ENCODE measurements at regions not wholly inside any gene's neighbourhood (a gene's known extent, or its start where the extent isn't known, plus 50 kb on each side); places are given as distances from the start of the nearest gene placed in this dataset.
"Not testable (repeated sequence)": the region's sequence is repeated elsewhere in the genome, so short reads cannot be mapped to it uniquely, and the experiment has no call there.

DNA sequence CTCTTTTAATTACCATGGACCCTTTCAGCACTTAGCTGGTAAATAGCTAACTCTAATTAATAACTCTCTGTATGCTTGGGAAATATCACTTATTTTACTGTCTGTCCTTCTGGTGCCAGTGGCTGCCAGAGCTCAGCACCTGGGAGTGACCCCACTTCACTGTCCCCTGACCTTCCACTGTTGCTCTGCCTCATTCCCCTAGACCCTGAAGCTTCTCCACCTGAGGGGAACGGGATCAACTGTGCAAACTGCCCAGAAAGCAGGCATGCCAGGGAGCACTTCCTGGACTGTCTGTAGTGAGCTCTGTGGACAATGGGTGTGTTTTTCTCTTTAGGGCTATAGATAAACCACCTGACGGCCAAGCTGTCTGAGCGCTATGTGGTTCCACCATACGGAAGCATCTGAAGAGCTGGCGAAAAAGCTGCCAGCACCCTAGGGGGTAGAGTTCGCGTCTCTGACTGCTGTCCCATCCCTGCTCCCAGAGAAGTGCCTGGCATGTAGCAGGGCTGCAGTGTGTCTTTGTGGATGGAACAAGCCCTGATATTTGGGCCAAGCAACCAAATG lies 106.3 kb upstream of the FOXA2 start:
- no peak for DNase-seq (ENCODE audit: low read depth, low spot score)

GRCh38 chr20:22691369-22692118 lies 107.2 kb upstream of the FOXA2 start:
- peak; percentile 90 for DNase-seq (ENCODE audit: low read depth, low spot score)

DNA sequence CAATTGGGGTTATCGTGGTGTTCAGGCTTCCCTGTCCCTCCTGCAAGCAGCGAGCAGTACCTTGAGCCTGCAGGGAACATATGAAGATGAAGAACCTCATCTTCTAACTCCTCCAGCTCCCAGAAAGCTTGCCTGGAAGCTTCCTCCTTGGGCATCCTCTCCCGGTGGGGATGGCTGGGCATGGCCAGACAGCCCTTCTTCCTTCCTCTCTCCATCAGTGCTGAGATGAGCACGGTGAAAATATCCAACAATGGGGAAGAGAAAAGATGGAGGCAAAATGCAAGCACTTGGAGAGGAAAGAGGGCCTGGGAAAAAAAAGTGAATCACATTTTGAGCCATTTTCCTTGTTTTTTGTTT lies 107.7 kb upstream of the FOXA2 start:
- DNase-seq (ENCODE audit: low read depth, low spot score), result no peak

DNA sequence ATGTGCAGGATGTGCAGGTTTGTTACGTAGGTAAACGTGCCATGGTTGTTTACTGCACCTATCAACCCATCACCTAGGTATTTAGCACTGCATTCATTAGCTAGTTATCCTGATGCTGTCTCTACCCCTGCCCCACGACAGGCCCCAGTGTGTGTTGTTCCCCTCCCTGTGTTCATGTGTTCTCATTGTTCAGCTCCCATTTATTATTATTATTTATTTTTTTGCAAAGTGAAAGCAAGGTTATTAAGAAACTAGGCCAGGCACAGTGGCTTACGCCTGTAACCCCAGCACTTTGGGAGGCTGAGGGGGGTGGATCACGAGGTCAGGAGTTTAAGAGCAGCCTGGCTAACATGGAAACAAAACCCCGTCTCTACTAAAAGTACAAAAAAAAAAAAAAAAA lies 108.2 kb upstream of the FOXA2 start:
- DNase-seq (ENCODE audit: low read depth, low spot score), result not testable (repeated sequence)

DNA sequence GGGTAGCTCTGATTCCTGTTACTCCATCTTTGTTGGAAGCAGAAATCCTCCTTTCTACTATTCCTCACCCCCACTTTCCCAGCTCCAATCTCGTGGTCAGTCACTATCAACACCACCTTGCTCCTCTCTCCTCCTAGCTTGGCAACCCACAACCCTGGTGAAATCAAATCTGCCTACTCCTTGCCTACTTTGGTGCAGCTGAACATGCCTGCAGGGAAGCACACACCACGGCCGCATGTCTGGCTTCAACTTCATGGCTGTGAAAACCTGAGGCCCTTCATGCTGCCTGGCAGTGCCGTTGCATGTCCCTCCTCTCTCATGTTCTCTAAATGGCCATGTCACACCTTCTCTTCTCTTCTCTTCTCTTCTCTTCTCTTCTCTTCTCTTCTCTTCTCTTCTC lies 112.4 kb upstream of the FOXA2 start:
- DNase-seq (ENCODE audit: low read depth, low spot score), result no peak

DNA sequence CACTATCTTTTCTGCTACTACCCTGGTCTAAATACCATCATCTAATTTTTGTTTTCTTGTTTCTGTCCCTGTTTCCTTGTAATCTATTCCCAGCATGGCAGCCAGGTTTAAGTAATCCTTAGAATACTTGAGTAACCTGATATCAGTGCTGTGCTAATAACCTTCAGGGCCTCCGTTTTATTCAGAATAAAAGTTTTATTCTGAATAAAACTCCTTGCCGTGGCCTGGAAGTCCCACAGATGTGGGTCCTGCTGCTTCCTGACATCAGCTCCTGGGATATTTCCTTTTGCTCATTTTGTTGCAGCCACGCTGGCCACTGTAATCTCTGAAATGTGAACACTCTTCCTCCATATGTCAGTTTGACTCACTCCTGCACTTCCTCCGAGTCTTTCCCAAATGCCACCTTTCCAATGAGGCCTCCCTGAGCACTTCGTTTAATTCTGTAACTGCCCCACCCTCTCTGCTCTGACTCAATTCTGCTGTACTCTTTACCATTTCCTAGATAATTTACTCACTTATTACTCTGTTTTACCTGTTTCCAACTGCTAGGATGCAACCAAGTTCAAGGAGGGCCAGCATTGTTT lies 114.0 kb upstream of the FOXA2 start:
- no peak for DNase-seq (ENCODE audit: low read depth, low spot score)

DNA sequence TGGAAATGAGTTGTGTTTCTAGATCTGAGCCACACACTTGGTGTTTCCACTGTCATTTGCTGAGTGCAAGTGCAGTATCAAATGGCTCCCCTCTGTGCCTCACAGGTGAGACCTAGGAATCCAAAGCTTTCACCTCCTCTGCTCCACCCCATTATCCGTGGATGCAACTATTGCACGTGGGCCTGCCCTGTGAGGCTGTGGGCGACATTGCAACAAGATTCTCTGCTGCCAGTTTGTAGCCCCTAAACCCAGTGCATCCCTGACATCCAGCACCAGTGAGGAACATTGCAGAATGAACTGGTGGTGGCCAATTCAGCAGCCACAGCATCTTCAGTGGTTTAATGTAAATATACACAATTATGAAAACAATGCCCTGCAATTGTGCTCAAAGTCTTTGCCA lies 115.0 kb upstream of the FOXA2 start:
- no peak for DNase-seq (ENCODE audit: low read depth, low spot score)

DNA sequence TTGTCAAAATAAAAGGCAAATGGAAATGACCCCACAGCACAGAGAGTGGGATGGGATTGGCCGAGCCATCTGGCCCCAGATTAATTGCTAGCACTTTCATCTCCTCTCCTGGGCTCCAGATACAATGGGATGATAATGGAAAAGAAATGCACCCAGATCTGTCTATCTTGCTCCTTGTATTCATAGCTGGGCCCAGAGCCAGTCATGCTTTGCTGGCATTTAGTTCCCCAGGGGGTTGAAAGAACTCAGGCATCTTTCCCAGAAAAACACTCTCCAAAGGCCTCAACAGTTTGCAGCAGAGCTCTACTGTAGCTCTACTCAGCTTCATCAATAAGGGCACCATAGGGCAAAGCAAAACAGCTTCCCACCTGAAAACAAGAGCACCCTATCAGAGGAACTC lies 116.0 kb upstream of the FOXA2 start:
- no peak for DNase-seq (ENCODE audit: low read depth, low spot score)

DNA sequence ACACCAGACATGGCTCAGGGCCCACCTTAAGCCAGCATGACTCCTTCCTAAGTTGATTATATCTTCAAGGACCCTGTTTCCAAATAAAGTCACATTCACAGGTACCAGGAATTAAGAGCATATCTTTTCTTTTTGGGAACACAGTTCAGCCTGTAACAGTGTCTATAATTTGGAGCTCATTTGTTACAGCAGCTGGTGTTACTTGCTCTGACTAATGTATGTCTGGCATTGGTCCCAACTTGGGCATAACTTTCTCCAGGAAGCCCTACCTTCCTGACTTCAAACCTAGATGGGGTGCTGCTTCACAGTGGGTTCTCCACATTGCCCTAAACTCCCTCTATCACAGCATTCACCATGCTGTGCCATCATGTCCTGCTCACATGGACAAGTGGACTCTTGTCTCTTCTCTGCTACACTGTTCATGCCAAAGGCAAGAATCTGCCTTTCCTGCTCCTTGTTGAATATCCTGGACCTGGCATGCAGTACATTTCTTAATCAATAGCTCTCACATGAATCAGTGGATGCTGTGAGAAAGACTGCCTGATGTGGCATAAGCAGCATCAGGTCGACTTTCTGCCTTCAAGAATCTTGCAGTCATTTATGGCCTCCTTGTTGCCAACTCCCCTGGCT lies 117.4 kb upstream of the FOXA2 start:
- no peak for DNase-seq (ENCODE audit: low read depth, low spot score)

DNA sequence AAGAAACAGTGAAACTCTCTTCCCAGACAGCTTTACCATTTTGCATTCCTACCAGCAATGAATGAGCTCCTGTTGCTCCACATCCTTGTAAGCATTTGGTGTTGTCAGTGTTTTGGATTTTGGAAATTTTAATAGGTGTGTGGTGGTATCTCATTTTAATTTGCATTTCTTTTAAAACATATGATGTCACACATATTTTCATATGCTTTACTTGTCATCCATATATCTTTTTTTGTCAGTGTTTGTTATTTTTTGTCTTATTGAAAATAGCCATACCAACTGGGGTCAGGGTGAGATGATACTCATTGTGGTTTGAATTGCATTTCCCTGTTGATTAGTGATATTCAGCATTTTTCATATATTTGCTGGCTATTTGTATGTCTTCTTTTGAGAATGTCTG lies 119.5 kb upstream of the FOXA2 start:
- no peak for DNase-seq (ENCODE audit: low read depth, low spot score)

GRCh38 chr20:22711971-22712755 lies 127.8 kb upstream of the FOXA2 start:
- DNase-seq (ENCODE audit: low read depth, low spot score), result no peak

DNA sequence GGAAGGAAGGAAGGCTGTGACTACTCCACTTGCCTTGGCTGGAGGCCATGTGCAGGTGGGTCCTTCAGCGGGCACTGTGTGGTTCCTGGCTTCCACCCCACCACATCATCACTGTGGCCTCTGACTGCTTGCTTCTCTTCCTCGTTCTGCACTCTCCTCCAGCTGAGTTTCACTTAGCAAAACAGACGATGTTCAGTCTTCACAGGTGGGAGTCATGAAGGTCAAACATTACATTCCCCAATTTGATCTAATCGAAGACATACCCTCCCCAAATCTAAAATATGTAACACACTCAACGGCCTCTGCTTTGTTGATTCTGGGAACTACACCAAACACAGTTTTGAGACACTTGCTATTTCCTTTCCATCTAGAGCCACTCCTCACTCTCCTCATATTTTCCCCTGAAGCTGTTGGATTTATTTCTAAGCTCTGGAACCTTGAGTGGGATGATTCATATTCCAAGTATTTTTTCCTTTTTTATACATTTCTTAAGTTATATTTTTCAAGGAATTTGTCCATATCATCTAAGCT lies 132.5 kb upstream of the FOXA2 start:
- no peak for DNase-seq (ENCODE audit: low read depth, low spot score)

DNA sequence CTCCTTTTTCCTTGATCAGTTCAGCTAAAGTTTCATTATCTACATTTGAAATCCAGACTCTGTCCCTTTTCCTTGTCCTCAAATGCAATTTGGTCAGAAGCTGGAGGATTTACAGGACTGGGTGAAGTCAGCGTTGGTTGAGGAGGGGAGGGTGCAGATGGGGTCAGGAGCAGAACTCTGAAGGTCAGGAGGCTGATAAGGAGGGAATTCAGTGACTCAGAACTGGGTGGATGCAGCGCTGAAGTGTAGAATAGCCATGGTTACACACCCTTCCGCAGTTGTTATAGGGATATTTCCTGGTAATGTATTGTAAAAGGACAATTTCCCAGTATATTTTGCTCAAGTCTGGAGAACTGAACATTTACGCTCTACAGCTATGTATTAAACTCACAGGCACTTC lies 133.1 kb upstream of the FOXA2 start:
- DNase-seq (ENCODE audit: low read depth, low spot score), result peak; percentile 27

DNA sequence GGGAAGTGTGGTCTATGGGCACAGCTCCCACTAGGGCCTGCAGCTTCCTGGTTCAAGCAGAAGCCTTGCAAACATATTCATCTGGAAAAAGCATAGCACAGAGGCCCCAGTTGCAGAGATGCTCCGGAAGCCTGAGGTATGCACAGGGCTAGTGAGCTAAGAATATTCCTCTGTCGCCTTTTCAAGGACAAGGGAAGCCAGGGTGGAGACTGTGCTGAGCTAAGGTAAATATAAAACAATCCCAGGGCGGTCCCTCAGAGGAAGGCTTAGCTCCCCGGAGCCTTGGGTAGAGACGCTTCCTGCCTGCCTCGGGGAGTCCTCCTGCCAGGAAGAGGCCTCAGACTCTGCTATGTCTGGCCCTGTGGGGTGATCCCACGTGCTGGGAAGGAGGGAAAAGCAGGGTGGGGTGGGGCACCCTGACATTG lies 134.8 kb upstream of the FOXA2 start:
- DNase-seq (ENCODE audit: low read depth, low spot score), result no peak

- no peak for DNase-seq (ENCODE audit: low read depth, low spot score)
Measured at GRCh38 chr20:22720206-22720605, 135.8 kb upstream of the FOXA2 start.

DNA sequence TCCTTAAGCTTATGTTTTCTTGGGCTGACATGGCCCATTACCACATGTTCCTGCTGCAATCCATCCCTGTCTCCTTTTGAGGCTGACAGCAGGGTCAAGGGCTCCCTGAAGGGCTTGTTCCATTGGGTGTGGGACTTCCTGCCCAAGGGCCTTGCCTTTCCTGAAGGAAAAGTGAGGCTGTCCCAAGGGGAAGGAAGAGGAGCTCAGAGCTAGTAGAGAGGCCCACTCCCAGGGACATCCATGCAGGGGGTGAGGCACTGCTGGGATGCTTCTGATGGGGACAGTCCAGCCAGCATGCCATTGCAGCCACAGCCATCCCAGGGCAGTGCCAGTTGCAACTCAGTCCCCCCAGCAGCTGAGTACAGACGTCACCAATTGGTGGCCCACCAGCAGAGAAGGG lies 138.4 kb upstream of the FOXA2 start:
- no peak for DNase-seq (ENCODE audit: low read depth, low spot score)

- no peak for DNase-seq (ENCODE audit: low read depth, low spot score)
Measured at GRCh38 chr20:22723659-22724058, 139.3 kb upstream of the FOXA2 start.

DNA sequence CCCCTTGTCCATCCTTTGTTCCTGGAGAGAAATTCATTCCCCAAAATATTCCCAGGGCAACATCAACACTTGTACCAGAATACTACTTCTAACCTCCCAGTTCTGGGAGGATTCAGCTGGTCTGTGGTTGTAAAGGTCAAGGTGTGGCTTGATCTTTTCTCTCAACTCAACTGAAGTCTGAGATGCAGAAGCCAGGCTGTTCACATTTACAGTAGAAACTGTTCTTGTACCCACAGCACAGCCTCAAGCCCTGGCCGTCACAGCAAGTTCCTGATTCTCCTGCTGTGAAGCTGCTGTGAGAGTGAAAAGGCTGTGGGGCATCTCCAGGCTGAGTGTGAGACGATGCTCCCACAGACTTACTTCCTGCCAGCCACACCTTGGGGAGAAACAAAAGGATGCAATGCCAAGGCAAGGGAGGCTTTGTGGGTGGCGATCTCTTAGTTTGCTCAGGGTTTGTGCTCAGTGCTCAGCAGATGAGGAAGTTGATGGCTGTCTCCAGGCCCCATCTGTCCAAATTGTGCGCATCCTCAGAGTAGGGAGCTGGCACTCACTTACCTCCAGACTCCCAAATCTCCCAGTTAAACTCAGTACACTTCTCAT lies 143.9 kb upstream of the FOXA2 start:
- no peak for DNase-seq (ENCODE audit: low read depth, low spot score)

DNA sequence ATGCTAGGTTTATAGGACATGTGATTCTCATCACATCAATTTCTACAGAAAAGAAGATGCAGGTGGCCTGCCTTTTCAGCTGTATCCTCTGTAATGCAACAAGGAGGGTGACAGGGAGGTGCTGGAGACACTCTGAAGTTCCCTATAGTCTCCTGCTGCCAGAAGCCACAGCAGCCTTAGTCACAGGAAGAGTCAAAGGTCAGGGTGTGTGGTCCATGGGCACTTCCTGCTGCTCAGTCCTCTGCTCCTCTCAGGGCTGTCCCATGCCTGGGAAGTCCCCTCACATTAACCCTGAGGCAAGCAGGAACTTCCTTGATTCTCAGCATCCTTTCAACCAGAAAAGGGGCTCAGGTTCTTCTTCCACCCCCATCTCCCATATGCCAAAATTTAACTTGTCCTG lies 144.8 kb upstream of the FOXA2 start:
- DNase-seq (ENCODE audit: low read depth, low spot score), result no peak

DNA sequence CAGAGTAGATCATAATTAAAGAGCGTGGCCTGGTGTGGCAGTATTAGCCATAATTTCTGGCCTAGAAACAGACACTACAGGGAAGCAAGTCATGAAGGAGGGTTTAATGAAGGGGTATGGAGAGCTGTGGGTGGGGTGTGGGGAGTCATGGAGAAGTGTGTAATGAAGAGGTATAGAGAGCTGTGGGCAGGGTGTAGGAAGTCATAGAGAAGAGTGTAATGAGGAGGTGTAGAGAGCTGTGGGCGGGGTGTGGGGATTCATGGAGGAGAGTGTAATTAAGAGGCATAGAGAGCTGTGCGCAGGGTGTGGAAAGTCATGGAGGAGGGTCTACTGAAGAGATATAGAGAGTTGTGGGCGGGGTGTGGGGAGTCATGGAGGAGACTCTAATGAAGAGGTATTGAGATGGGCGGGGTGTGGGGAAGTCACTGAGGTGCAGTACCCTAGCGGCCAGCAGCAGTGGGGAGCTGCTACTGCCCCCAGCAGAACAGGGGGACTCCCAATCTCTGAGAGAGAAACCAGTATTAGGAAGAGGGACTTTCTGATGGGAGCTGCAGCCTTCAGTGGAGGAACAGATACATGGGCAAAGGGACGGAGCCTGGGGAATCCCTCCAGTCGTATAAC lies 145.4 kb upstream of the FOXA2 start:
- no peak for DNase-seq (ENCODE audit: low read depth, low spot score)

GRCh38 chr20:22732751-22733150 lies 148.4 kb upstream of the FOXA2 start:
- DNase-seq (ENCODE audit: low read depth, low spot score), result no peak
